ENCODE measurements at regions not wholly inside any gene's neighbourhood (a gene's known extent, or its start where the extent isn't known, plus 50 kb on each side); places are given as distances from the start of the nearest gene placed in this dataset.

DNA sequence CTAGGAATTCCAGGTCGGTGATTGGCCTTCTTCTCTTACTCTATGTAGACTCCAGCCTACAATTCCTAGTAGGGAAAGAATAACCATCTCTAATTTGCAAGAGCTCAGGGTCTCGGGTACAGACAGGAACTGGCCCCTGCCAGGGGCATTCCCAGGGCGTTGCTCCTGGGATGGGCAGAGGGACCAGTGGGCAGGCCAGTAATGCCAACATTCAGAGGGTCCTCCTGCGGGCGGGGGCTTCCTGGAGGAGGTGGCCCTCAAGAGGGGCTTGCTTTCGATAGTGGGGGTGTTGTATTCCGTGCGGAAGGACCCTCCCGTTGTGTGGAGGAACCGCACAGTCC is 94.3 kb upstream of the PRNP start:
- Histone ChIP-seq H3K9me3 (replicated peaks in 1 of 11) (no peaks in the 10 kb centered on the region), H3K4me2 (peak overlapping the region; percentile 60 to 85 (median 71)), H3K4me3 (peak overlapping the region; percentile 47 to 70 (median 58); a peak in 14 of 20 replicates), H3K9ac (peak overlapping the region in 7 of 11 experiments; percentile 57 to 73 (median 61); a peak in 11 of 22 replicates), H4K20me1 (no peaks in the 10 kb centered on the region), H3K36me3 (no peaks in the 10 kb centered on the region), H3K4me1 (peaks cover 0 to 12% (median 5%) of the 10 kb centered on the region in 10 experiments; a peak in 10 of 20 replicates), H3K27me3 (no peaks in the 10 kb centered on the region), H3K27ac (peak overlapping the region in 5 of 11 experiments; percentile 26 to 55 (median 41); a peak in 4 of 22 replicates)
- TF ChIP-seq Cebpa-rat (IDR thresholded peaks at IDR 0.05): no peak

DNA sequence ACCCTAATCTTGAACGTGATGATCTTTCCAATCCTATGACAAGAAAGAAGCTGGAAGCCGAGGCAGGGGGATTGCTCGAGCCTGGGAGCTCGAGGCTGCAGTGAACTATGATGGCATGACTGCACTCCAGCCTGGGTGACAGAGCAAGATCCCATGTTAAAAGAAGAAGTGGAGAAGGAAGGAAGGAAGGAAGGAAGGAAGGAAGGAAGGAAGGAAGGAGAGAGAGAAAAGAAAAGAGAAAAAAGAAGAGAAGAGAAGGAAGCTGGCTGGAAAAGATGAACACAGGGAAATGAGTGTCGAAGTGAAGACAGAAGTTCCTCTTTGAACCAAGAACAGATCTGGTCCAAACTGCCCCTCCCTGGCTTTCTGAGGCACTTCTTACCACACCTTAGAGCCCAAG is 100.5 kb upstream of the PRNP start:
- Histone ChIP-seq H4K20me1 (no peaks in the 10 kb centered on the region), H3K9me3 (replicated peaks in 1 of 11) (no peaks in the 10 kb centered on the region), H3K27ac (no peak overlapping the region), H3K4me2 (peak overlapping the region in 3 of 11 experiments; percentile 12 to 25 (median 15); a peak in 2 of 22 replicates), H3K4me3 (no peak overlapping the region), H3K27me3 (no peaks in the 10 kb centered on the region), H3K36me3 (no peaks in the 10 kb centered on the region), H3K4me1 (peaks cover 0 to 10% (median 0%) of the 10 kb centered on the region in 10 experiments; a peak in 4 of 20 replicates), H3K9ac (no peak overlapping the region)
- no peak for TF ChIP-seq Cebpa-rat (IDR thresholded peaks at IDR 0.05)

- TF ChIP-seq Cebpa-rat (IDR thresholded peaks at IDR 0.05): no peak
- Histone ChIP-seq H3K27ac (no peak overlapping the region), H3K4me3 (no peak overlapping the region), H3K4me2 (peak overlapping the region in 3 of 11 experiments; percentile 12 to 25 (median 15); a peak in 2 of 22 replicates), H3K27me3 (no peaks in the 10 kb centered on the region), H3K9me3 (replicated peaks in 1 of 11) (no peaks in the 10 kb centered on the region), H4K20me1 (no peaks in the 10 kb centered on the region), H3K36me3 (no peaks in the 10 kb centered on the region), H3K4me1 (peaks cover 0 to 10% (median 1%) of the 10 kb centered on the region in 10 experiments; a peak in 7 of 20 replicates), H3K9ac (no peak overlapping the region)
Observed at GRCh38 chr20:4585104-4585753, 101.0 kb upstream of the PRNP start.

- H3K27ac ChIP-seq: no peak overlapping the region
- no peak for TF ChIP-seq Cebpa-rat (IDR thresholded peaks at IDR 0.05)
- H3K27me3 ChIP-seq: no peaks in the 10 kb centered on the region
Observed at GRCh38 chr20:4584510-4584909, 101.7 kb upstream of the PRNP start.

GRCh38 chr20:4581838-4582237 is 104.4 kb upstream of the PRNP start:
- peaks cover 0 to 12% (median 4%) of the 10 kb centered on the region in 10 experiments; a peak in 7 of 20 replicates for H3K4me1 ChIP-seq
- no peak overlapping the region for H3K4me3 ChIP-seq
- H3K27ac ChIP-seq: no peak overlapping the region
- H4K20me1 ChIP-seq: no peaks in the 10 kb centered on the region
- H3K9me3 ChIP-seq (replicated peaks in 1 of 11): no peaks in the 10 kb centered on the region
- no peak for TF ChIP-seq Cebpa-rat (IDR thresholded peaks at IDR 0.05)
- H3K27me3 ChIP-seq: no peaks in the 10 kb centered on the region
- H3K36me3 ChIP-seq: no peaks in the 10 kb centered on the region
- H3K9ac ChIP-seq: no peak overlapping the region
- no peak overlapping the region for H3K4me2 ChIP-seq

More at GRCh38 chr20:4584510-4584909, 101.7 kb upstream of the PRNP start:
- Histone ChIP-seq H3K9me3 (replicated peaks in 1 of 11) (no peaks in the 10 kb centered on the region), H3K9ac (no peak overlapping the region), H3K36me3 (no peaks in the 10 kb centered on the region), H3K4me1 (peaks cover 0 to 12% (median 4%) of the 10 kb centered on the region in 10 experiments; a peak in 7 of 20 replicates), H3K4me2 (no peak overlapping the region), H3K4me3 (no peak overlapping the region), H4K20me1 (no peaks in the 10 kb centered on the region)

DNA sequence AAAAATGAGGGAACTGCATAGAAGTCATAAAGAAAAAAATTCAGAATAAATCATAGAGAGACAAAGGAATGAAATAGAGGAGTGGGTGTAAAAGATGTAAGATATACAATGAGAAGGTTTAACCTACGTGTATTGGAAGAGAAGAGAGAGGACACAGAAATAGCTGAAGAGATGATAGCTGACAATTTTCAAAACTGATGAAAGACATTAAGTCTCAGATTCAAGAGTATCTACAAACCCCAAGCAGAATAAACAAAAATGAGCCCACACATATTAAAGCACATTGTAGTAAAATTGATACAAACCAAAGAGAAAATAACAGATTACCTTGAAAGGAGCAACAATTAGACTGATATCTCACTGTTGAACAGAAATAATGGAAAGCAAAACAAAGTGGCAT is 107.9 kb upstream of the PRNP start:
- Histone ChIP-seq H3K36me3 (no peaks in the 10 kb centered on the region), H3K9ac (no peak overlapping the region), H3K9me3 (replicated peaks in 1 of 11) (no peaks in the 10 kb centered on the region), H3K27ac (no peak overlapping the region), H3K4me2 (no peak overlapping the region), H3K4me1 (peaks cover 0 to 12% (median 9%) of the 10 kb centered on the region in 10 experiments; a peak in 11 of 20 replicates), H3K27me3 (no peaks in the 10 kb centered on the region), H4K20me1 (no peaks in the 10 kb centered on the region), H3K4me3 (no peak overlapping the region)
- TF ChIP-seq Cebpa-rat (IDR thresholded peaks at IDR 0.05): no peak

DNA sequence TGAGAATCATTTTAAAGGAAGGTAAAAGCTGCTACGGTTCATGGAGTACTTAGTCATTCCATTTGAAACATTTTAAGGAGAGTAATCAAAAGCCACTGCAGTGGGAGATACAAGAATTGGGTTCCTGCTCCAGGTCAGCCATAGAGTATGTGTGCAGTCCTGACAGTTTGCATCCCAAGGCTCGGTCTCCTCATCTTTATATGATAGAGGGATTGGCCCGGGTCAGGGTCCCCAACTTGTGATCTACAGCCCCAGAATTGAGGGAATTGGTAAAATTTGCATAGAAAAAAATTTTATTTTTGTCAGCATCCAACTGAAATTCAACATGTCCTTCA is 111.9 kb upstream of the PRNP start:
- Histone ChIP-seq H3K27ac (no peak overlapping the region), H3K4me3 (no peak overlapping the region), H3K9ac (no peak overlapping the region; a peak in 1 of 22 replicates)

DNA sequence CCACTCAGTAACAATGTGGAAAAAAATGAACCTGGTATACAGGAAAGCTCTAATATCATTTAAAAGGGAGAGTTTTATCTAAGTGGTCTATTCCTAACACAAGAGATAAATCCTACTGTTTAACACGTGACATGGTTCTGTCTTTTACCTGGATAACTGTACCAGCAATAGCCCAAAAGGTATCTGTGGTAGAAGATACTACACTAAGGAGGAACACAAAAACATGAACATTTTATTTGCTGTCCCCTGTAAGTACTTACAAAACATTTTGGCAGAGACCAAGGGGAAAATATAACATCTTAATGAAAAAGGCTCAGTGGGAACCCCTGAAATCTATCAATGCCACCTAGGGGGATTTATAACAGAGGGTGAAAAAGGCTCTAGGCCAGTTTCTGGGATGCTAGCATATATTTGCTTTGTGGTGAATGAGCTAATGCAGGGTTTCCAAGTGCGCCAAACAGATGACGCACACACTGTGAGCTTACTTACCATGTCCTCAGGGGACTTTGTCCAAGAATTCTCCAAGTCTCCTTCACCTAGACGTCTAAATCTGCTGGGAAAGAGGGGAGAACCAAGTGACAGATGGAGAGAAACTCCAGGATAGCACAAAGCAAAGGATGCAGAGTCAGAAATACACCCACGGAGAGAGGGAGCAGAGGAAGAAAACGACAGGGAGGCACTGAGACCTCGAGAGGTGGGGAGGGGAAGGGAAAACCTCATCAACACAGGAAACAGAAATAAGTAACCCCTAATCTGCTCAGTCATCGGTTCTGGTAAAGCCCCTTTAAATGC is 112.5 kb upstream of the PRNP start:
- peak overlapping the region in 5 of 11 experiments; percentile 11 to 58 (median 52); a peak in 9 of 22 replicates for H3K4me2 ChIP-seq

More for the DNA sequence above, 111.9 kb upstream of the PRNP start:
- H3K27me3 ChIP-seq: no peaks in the 10 kb centered on the region
- no peaks in the 10 kb centered on the region for H4K20me1 ChIP-seq
- H3K4me1 ChIP-seq: peaks cover 0 to 11% (median 7%) of the 10 kb centered on the region in 10 experiments; a peak in 10 of 20 replicates
- no peaks in the 10 kb centered on the region for H3K36me3 ChIP-seq
- peak overlapping the region in 5 of 11 experiments; percentile 11 to 58 (median 52); a peak in 9 of 22 replicates for H3K4me2 ChIP-seq
- TF ChIP-seq Cebpa-rat (IDR thresholded peaks at IDR 0.05): no peak
- H3K9me3 ChIP-seq (replicated peaks in 1 of 11): no peaks in the 10 kb centered on the region

DNA sequence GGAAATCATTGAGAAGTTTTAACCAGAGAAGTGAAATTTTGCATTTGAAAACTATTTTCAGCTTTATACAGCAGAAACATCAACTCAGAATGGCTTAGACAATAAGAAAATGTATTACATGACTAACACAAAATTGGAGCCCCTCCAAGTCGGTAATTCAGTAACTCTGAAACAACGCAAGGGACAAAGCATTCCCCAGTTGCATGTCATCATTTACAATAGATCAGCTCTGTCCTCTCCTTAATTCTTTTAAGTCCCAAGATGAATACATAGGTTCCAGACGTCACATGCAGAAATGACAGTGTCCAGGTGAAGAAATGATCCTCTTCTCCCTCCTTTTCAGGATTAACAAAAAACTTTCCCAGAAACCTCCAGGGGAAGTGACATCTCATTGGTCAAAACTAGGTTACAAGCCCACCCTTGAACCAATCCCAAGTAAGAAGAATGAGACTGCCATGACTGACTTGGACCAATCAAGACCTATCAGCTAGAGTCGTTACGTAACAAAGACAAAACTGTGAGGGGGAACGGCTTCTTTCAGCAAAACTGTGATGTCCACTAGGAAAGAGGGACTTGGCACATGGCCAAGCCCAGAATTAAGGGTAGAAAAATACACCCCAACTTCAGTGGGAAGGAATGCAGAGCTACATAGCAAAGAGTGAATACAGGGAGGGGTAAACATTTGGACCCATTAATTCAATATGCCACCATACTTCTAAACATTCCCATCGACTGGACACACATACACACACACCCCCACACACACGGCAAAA is 114.3 kb upstream of the PRNP start:
- H3K4me2 ChIP-seq: no peak overlapping the region
- no peak overlapping the region for H3K4me3 ChIP-seq
- H3K27me3 ChIP-seq: no peaks in the 10 kb centered on the region
- no peak for TF ChIP-seq Cebpa-rat (IDR thresholded peaks at IDR 0.05)
- no peaks in the 10 kb centered on the region for H3K36me3 ChIP-seq
- H3K27ac ChIP-seq: no peak overlapping the region
- no peaks in the 10 kb centered on the region for H4K20me1 ChIP-seq
- no peaks in the 10 kb centered on the region for H3K9me3 ChIP-seq (replicated peaks in 1 of 11)
- peaks cover 0 to 16% (median 7%) of the 10 kb centered on the region in 10 experiments; a peak in 10 of 20 replicates for H3K4me1 ChIP-seq
- no peak overlapping the region for H3K9ac ChIP-seq

More for the DNA sequence above, 112.5 kb upstream of the PRNP start:
- Histone ChIP-seq H3K27me3 (no peaks in the 10 kb centered on the region), H3K9ac (no peak overlapping the region; a peak in 1 of 22 replicates), H3K4me3 (no peak overlapping the region), H3K27ac (no peak overlapping the region), H3K9me3 (replicated peaks in 1 of 11) (no peaks in the 10 kb centered on the region), H3K4me1 (peaks cover 0 to 11% (median 7%) of the 10 kb centered on the region in 10 experiments; a peak in 10 of 20 replicates), H4K20me1 (no peaks in the 10 kb centered on the region), H3K36me3 (no peaks in the 10 kb centered on the region)
- no peak for TF ChIP-seq Cebpa-rat (IDR thresholded peaks at IDR 0.05)

Data from BLaER1 treated with 17β-estradiol and CSF1 and Interleukin-3, amounts not matched to agents 10 nM and 100 nM (cell line).